Sciatic nerve (tissue), 2 donors: ENCODE measurements at regions not wholly inside any gene's neighbourhood (a gene's known extent, or its start where the extent isn't known, plus 50 kb on each side); places are given as distances from the start of the nearest gene placed in this dataset.

Experiments
- ATAC-seq: fragments of 200-7000 bp; cut with Tn5 transposase; one replicate; pipeline ENCODE4 v1.9.1; 2020; ENCODE audit warnings: mild to moderate bottlenecking, moderate library complexity
- DNase-seq: peaks from one replicate; pipeline ENCODE4 v3.0.0-alpha.2; 2020; ENCODE audit warnings: low spot score
- intact Hi-C: fragments of 100-400 bp; cut with DNase I; formaldehyde crosslinking; loops from one replicate; pipeline ENCODE4 v1.14.2; 2022
- donor health status: DM: no; HTN: no; CAD: no.
- donor health status: DM: no; HTN: no; CAD: no.

DNA sequence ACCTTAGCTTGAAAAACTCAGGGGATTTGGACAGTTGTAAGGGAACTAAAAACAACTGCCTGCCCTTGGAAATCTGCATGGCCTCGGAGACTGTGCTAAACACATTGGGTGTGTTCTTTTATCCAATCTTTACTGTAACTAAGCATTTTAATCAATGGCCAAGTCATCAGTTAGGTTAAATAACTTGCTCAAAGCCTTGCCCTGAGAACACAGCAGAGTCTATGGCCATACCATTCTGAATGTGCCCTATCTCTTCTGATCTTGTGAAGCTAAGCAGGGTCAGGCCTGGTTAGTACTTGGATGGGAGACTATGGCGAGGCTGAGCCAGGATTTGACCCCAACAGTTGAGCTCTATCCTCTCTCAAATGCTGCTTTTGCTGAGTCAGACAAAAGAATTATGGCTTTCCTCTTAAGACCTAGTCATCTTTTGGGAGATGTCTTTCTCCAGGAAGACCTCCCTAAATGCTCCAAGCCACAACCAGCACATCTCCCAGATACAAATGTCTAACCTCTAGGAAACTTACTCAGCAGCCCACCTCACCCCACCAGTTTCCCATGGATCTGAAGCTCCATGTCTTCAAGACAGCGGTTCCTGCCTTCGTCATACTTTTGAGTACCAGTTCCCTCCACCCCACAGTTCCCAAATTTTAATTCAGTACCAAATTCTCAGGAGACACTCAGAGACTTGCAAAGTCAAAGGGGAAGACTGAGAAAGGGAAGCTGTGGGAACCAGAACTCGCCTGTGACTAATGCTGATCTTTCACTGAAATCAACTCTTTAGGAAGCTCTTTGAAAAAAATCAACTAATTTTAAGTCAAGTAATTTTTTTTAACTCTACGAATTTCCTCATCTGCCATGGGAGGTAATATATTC, 336.1 kb downstream of the MAF start:
- ATAC-seq (no peak), DNase-seq (no peak)
- intact Hi-C loops, result no loop called here

DNA sequence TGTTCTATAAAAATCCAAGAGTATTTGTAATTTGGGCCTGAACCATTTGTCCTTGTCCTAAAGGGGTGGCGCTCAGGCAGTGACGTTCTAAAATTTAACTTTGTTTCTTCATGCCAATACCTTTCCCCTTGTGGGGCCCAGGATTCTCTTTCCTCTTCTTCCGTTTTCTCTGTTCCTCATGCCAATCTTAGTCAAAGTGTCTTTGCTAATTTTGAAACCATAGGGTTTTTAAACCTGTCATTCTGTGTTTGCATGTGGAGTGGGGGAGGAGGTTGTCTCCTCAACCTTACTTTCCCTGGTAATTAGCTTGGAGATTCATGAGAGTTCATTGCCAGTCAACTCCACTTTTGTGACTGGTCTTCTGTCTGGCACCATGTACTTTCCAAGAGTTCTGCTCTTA, 337.1 kb downstream of the MAF start:
- intact Hi-C loops, result no loop called here
- ATAC-seq (no peak), DNase-seq (no peak)
